ENCODE measurements at regions not wholly inside any gene's neighbourhood (a gene's known extent, or its start where the extent isn't known, plus 50 kb on each side); places are given as distances from the start of the nearest gene placed in this dataset.

DNA sequence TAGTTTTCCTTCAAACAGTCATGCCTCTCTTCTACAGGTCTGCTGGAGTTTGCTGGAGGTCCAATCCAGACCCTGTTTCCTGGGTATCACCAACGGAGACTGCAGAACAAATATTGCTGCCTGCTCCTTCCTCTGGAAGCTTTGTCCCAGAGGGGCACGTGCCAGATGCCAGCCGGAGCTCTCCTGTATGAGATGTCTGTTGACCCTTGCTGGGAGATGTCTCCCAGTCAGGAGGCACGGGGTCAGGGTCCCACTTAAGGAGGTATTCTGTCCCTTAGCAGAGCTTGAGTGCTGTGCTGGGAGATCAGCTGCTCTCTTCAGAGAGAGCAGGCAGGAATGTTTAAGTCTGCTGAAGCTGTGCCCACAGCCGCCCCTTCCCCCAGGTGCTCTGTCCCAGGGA lies 666.9 kb downstream of the FRK start:
- TF ChIP-seq, protein P1, sequence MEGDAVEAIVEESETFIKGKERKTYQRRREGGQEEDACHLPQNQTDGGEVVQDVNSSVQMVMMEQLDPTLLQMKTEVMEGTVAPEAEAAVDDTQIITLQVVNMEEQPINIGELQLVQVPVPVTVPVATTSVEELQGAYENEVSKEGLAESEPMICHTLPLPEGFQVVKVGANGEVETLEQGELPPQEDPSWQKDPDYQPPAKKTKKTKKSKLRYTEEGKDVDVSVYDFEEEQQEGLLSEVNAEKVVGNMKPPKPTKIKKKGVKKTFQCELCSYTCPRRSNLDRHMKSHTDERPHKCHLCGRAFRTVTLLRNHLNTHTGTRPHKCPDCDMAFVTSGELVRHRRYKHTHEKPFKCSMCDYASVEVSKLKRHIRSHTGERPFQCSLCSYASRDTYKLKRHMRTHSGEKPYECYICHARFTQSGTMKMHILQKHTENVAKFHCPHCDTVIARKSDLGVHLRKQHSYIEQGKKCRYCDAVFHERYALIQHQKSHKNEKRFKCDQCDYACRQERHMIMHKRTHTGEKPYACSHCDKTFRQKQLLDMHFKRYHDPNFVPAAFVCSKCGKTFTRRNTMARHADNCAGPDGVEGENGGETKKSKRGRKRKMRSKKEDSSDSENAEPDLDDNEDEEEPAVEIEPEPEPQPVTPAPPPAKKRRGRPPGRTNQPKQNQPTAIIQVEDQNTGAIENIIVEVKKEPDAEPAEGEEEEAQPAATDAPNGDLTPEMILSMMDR (IDR thresholded peaks at IDR 0.05; ENCODE audit: low read depth, low read length, poor library complexity, severe bottlenecking): no peak
- no peak for TF ChIP-seq EZH2phosphoT487 (IDR thresholded peaks at IDR 0.05; ENCODE audit: borderline replicate concordance, low read length)
